HL-60 (cell line): ENCODE measurements at regions not wholly inside any gene's neighbourhood (a gene's known extent, or its start where the extent isn't known, plus 50 kb on each side); places are given as distances from the start of the nearest gene placed in this dataset.

Experiments
- DNase-seq, 2 experiments: peaks; one replicate each; pipeline ENCODE4 v3.0.0-alpha.2; 2010 to 2020; ENCODE audit warnings: low read depth in 1 of 2, low spot score in 1 of 2
- H3K27ac ChIP-seq: fragments of 250-450 bp; sonication (Bioruptor Pico); replicated peaks from 2 replicates; pipeline ENCODE4 v1.5.1; 2020; ENCODE audit warnings: mild to moderate bottlenecking, moderate library complexity
- H3K27me3 ChIP-seq: fragments of 250-450 bp; sonication (Bioruptor Pico); 2 replicates; pipeline ENCODE4 v1.5.1; 2021; ENCODE audit warnings: mild to moderate bottlenecking, moderate library complexity; ENCODE audit not compliant: insufficient read depth, poor library complexity, severe bottlenecking
- H3K4me3 ChIP-seq: replicated peaks from 2 replicates; pipeline ENCODE4 v1.5.1; 2011; ENCODE audit warnings: mild to moderate bottlenecking, control low read depth, low read length; ENCODE audit not compliant: insufficient read depth
- GABPA ChIP-seq: IDR thresholded peaks from 2 replicates; pipeline ENCODE4 v1.6.1; 2012; ENCODE audit warnings: low read depth
- POLR2AphosphoS5 ChIP-seq: IDR thresholded peaks from 2 replicates; pipeline ENCODE4 v1.6.1; 2012; ENCODE audit warnings: low read depth
- REST ChIP-seq: IDR thresholded peaks from 2 replicates; pipeline ENCODE4 v1.6.1; 2012; ENCODE audit warnings: low read depth; ENCODE audit not compliant: insufficient replicate concordance
- SPI1 ChIP-seq: IDR thresholded peaks from 2 replicates; pipeline ENCODE4 v1.6.1; 2012; ENCODE audit warnings: low read depth, mild to moderate bottlenecking, borderline replicate concordance
- TF ChIP-seq, protein P1 (sequence below): IDR thresholded peaks from one replicate; pipeline ENCODE4 v1.5.1; 2011; ENCODE audit warnings: low read length, control low read depth, inconsistent platforms; ENCODE audit not compliant: insufficient read depth

DNA sequence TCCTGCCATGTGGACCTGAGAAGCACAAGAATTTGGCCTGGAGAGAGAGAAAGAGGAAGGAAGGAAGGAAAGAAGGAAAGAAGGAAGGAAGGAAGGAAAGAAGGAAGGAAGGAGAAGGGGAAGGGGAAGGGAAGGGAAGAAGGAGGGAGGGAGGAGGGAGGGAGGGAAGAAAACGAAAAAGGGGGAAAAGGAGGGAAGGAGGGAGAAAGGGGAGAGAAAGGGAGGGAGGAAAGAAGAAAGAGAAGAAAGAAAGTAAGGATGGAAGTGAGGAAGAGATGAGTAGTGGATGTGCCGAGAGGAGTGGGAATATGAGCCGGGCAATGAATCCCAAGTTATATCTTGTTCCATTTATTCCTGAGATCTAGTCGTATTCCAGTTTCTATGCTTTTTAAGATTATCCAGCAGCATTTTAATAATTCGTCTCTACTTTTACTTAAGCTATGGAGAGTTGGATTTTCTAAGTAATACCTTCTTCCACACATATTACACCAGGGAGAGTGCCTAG lies 247.8 kb downstream of the TDRD15 start:
- no peak overlapping the region for H3K27ac ChIP-seq
- H3K27me3 ChIP-seq = no peaks in the 10 kb centered on the region
- DNase-seq = no peak
- TF ChIP-seq SPI1 (no peak), GABPA (no peak), REST (no peak), POLR2AphosphoS5 (no peak)
- TF ChIP-seq, protein P1, sequence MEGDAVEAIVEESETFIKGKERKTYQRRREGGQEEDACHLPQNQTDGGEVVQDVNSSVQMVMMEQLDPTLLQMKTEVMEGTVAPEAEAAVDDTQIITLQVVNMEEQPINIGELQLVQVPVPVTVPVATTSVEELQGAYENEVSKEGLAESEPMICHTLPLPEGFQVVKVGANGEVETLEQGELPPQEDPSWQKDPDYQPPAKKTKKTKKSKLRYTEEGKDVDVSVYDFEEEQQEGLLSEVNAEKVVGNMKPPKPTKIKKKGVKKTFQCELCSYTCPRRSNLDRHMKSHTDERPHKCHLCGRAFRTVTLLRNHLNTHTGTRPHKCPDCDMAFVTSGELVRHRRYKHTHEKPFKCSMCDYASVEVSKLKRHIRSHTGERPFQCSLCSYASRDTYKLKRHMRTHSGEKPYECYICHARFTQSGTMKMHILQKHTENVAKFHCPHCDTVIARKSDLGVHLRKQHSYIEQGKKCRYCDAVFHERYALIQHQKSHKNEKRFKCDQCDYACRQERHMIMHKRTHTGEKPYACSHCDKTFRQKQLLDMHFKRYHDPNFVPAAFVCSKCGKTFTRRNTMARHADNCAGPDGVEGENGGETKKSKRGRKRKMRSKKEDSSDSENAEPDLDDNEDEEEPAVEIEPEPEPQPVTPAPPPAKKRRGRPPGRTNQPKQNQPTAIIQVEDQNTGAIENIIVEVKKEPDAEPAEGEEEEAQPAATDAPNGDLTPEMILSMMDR = no peak
- no peak overlapping the region for H3K4me3 ChIP-seq

GRCh38 chr2:21372654-21373053 lies 248.9 kb downstream of the TDRD15 start:
- no peak overlapping the region for H3K27ac ChIP-seq
- no peak overlapping the region for H3K4me3 ChIP-seq
- no peaks in the 10 kb centered on the region for H3K27me3 ChIP-seq
- DNase-seq = peak in 1 of 2 experiments; percentile 3
- no peak for TF ChIP-seq POLR2AphosphoS5
- TF ChIP-seq, protein P1 = peak; percentile 47
- no peak for TF ChIP-seq REST
- no peak for TF ChIP-seq SPI1

DNA sequence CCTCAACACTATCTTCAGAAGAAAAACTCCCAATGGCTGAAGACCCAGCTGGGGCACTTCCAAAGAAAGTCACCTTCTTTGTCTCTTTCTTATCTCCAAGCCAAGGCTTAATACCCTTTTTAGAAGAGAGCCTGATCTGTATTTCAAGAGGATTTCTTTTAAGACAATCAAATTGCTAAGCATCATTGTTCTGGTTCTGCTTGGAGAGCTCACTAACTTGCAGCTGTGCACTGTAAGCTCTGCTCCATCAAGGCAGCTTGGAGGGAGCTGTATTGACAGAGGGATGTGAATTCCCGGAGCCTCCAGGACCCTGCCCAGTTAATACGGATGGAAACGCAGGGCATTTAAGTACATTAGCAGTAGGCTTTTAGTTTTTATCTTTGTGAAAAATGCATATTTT lies 253.1 kb downstream of the TDRD15 start:
- H3K27me3 ChIP-seq = no peaks in the 10 kb centered on the region
- DNase-seq = no peak
- no peak overlapping the region for H3K27ac ChIP-seq
- H3K4me3 ChIP-seq = no peak overlapping the region
- TF ChIP-seq REST (no peak), SPI1 (no peak), POLR2AphosphoS5 (no peak), GABPA (no peak)
- TF ChIP-seq, protein P1 = no peak
